GM10266 (cell line): ENCODE measurements at regions not wholly inside any gene's neighbourhood (a gene's known extent, or its start where the extent isn't known, plus 50 kb on each side); places are given as distances from the start of the nearest gene placed in this dataset.

Source experiments
- DNase-seq: peaks from one replicate; pipeline ENCODE4 v3.0.0; 2012; ENCODE audit errors: extremely low spot score
- TF ChIP-seq, protein P1 (sequence below): IDR thresholded peaks from 2 replicates; pipeline ENCODE4 v1.5.1; 2012; ENCODE audit warnings: mild to moderate bottlenecking, low read depth; ENCODE audit not compliant: control insufficient read depth, insufficient read depth; ENCODE audit errors: missing control alignments

DNA sequence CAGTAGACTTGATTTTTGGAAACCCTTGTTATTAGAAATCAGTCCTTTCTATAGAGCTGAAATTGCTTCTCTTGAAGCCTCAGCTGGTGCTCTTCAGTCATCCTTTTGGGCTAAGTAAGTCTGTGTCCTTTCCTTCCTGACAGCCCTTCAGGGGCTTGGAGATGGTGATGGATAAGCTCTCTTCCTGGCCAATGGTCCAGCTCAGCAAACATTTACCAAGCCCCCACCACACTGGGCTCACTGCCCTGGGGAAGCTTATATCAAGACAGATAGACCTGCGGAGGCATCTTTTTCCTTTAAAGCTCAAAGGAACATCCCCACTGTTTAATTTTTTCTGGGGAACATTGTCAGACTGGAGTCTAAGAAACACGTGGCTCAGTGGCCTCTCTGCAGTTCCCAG is 139.6 kb downstream of the HAPSTR1 start:
- DNase-seq = no peak
- TF ChIP-seq, protein P1, sequence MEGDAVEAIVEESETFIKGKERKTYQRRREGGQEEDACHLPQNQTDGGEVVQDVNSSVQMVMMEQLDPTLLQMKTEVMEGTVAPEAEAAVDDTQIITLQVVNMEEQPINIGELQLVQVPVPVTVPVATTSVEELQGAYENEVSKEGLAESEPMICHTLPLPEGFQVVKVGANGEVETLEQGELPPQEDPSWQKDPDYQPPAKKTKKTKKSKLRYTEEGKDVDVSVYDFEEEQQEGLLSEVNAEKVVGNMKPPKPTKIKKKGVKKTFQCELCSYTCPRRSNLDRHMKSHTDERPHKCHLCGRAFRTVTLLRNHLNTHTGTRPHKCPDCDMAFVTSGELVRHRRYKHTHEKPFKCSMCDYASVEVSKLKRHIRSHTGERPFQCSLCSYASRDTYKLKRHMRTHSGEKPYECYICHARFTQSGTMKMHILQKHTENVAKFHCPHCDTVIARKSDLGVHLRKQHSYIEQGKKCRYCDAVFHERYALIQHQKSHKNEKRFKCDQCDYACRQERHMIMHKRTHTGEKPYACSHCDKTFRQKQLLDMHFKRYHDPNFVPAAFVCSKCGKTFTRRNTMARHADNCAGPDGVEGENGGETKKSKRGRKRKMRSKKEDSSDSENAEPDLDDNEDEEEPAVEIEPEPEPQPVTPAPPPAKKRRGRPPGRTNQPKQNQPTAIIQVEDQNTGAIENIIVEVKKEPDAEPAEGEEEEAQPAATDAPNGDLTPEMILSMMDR = no peak

DNA sequence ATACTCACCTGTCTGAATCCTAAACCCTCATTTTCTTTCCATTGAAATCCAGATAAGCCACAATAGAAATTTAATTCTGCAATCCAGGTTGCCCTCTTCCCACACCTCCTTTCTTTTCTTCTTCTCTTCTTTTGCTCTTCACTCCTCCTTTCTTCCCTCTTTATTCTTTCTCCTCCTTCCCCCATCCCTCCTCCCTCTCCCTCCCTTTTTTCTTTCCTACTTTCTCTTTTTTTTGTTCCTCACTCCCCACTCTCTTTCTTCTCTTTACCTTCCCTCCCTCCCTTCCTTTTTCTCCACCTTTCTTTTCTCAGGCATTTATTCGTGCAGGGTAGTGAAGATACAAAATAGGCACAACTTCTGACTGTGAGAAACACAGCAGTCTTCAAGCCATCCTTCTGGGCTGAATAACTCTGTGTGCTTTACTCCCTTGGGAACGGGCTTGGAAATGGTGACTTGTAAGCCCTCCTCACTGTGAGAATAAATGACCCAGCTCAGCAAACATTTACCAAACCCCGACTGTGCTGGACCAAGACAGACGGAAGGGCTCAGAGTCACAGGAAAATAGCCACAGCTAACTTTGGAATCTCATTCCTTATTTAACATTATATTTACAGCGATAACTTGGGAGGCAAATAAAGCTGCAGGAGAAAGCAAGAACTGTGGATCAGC is 140.8 kb downstream of the HAPSTR1 start:
- no peak for DNase-seq
- TF ChIP-seq, protein P1 = no peak

DNA sequence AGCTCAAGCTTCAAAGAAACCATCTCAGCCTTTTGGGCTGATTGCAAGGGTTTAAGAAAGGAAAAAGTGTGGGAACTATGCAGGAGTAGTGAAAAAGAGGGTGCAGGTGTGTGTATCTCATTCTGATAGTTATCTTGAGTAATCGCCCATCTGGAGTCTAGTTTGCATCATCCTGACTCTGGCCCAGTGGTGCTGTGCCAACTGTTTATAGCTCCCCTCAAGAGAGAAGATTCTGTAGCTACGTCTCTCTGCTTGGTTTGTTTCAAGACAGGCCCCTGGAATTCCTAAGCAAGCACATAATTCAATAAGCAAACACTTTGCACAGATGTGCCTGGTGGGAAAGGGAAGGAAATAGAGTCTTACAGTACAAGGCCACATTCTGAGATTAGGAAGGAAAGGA is 144.4 kb downstream of the HAPSTR1 start:
- DNase-seq = no peak
- TF ChIP-seq, protein P1 = no peak

DNA sequence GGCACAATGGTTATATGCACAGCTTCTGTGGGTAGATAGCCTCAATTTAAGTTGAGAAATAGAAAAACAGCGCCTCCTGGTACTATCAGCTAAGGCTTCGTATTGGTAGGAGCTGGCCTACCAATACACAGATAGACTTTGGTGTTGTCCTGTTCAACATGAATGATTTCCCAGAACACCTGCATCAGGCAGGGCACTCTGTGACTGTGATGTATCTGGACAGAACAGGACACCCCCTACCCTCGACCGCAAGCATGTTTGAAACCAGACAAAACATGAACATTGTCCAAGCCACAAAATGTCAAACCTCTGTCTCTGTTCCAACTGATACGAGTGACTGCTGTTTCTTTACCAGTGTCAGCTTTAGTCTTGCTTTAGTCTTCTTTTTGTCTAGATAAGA is 144.9 kb downstream of the HAPSTR1 start:
- DNase-seq = no peak
- TF ChIP-seq, protein P1 = no peak

DNA sequence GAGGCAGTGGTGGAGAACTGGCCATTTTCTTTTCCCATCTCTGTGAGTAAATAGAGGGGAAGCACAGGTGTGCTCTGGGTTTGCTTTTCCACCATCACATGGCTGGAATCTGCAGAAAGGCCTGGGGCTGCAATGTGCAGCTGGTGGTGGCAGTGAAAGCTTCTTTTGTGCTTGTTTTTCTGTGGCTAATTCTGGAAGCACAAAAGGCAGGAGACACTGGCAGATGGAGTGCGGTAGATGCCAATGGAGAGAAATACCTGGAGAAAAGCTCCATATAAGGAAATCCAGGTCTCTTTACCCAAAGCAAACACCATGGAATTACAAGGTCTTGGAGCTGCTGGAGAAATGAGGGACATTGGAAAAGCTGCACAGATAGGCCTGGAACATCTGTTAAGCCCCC is 146.9 kb downstream of the HAPSTR1 start:
- TF ChIP-seq, protein P1 = no peak
- no peak for DNase-seq

DNA sequence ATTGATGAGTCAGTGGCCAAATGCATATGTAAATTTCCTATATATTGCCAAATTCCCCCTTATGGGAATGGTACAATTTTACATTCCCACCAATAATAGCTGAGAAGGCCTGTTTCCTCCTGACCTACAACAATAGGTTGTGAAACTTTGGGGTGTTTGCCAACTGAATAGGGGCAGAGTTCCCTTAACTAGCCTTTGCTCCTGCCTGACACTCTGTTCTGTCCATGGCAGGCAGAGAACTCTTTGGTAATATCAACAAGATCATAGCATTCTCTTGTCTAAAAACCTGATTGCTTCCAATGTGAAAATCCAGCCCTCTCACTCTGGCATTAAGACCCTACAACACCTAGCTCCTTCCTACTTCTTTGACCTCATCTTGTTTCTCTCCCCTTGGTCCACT is 149.7 kb downstream of the HAPSTR1 start:
- TF ChIP-seq, protein P1 = no peak
- no peak for DNase-seq

DNA sequence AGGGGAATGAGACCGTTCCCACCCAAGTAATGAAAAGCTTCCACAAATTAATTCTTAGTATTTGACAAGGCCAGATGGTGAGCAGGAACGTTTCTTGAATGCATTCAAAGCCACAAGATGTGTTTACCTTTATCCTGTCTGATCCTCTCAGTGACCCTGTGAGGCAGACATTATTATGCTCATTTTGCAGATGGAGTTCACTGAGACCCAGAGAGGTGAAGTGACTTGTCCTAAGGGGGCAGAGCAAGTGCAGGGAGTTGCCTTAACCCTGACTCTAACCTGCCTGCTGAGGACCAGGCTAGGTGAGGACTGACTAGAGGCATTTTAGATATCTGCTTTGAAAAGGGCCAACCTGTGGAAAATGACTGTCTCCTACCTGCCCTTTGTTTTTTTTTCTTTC is 156.7 kb downstream of the HAPSTR1 start:
- TF ChIP-seq, protein P1 = no peak
- no peak for DNase-seq
